Islet of Langerhans (tissue), 1 donor: ENCODE measurements at regions not wholly inside any gene's neighbourhood (a gene's known extent, or its start where the extent isn't known, plus 50 kb on each side); places are given as distances from the start of the nearest gene placed in this dataset.

Experiments
- FAIRE-seq: peaks from one replicate; lab custom pipeline; 2011; peaks lifted over from hg19 to GRCh38; lab: Jason Lieb, UNC

- FAIRE-seq: no peak
Observed at GRCh38 chr5:73374520-73375190, 73.9 kb downstream of the FOXD1 start.

- FAIRE-seq: no peak
Observed at GRCh38 chr5:73373814-73374510, 74.6 kb downstream of the FOXD1 start.

- no peak for FAIRE-seq
Observed at GRCh38 chr5:73370640-73371583, 77.7 kb downstream of the FOXD1 start.

- FAIRE-seq: no peak
Observed at GRCh38 chr5:73370095-73370494, 78.5 kb downstream of the FOXD1 start.

DNA sequence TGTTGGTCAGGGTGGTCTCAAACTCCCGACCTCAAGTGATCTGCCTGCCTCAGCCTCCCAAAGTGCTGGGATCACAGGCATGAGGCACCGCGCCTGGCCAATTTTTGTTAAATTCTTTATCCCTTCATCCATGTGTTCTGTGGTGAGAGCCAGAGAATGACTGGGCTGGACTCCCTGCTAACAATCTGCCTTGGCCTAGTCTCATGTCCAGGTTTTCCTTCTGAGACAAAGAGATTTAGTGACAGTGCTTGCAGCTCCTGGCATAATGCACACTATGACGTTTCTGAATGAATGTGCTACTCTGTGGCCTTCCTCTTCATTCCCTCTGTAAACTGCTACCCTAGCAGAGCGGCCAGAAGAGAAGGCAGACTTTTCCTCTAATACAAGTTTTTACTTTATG is 79.3 kb downstream of the FOXD1 start:
- FAIRE-seq: no peak

- FAIRE-seq: no peak
Observed at GRCh38 chr5:73367650-73368049, 80.9 kb downstream of the FOXD1 start.

GRCh38 chr5:73365990-73366667 is 82.4 kb downstream of the FOXD1 start:
- FAIRE-seq: no peak

- no peak for FAIRE-seq
Observed at GRCh38 chr5:73365301-73365853, 83.2 kb downstream of the FOXD1 start.

GRCh38 chr5:73363911-73364730 is 84.5 kb downstream of the FOXD1 start:
- FAIRE-seq: no peak

GRCh38 chr5:73359395-73359794 is 89.2 kb downstream of the FOXD1 start:
- FAIRE-seq: no peak

GRCh38 chr5:73358366-73358765 is 90.2 kb downstream of the FOXD1 start:
- FAIRE-seq: no peak

- no peak for FAIRE-seq
Observed at GRCh38 chr5:73357576-73357975, 91.0 kb downstream of the FOXD1 start.

- no peak for FAIRE-seq
Observed at GRCh38 chr5:73355108-73355507, 93.5 kb downstream of the FOXD1 start.

GRCh38 chr5:73354406-73354805 is 94.2 kb downstream of the FOXD1 start:
- no peak for FAIRE-seq

GRCh38 chr5:73352649-73353230 is 95.8 kb downstream of the FOXD1 start:
- FAIRE-seq: no peak

- no peak for FAIRE-seq
Observed at GRCh38 chr5:73352243-73352642, 96.3 kb downstream of the FOXD1 start.

GRCh38 chr5:73351593-73351992 is 97.0 kb downstream of the FOXD1 start:
- no peak for FAIRE-seq

DNA sequence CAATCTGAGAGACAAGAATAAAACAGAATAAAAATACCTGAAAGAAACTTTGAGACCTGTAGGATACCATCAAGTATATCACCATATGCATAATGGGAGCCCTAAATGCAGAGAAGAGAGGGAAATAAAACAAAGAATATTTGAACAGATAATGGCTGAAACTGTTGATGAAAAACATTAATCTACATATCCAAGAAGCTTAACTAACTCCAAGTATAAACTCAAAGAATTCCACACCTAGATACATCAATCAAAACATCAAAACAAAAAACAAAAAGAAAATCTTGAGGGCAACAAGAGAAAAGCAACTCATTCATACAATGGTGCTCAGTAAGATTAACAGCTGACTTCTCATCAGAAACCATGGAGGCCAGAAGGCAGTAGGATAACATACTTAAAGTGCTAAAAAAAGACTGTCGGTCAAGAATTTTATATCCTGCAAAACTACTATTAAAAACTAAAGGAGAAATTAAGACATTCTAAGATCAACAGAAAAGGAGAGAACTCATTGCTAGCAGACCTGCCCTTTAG is 101.6 kb downstream of the FOXD1 start:
- FAIRE-seq: no peak

DNA sequence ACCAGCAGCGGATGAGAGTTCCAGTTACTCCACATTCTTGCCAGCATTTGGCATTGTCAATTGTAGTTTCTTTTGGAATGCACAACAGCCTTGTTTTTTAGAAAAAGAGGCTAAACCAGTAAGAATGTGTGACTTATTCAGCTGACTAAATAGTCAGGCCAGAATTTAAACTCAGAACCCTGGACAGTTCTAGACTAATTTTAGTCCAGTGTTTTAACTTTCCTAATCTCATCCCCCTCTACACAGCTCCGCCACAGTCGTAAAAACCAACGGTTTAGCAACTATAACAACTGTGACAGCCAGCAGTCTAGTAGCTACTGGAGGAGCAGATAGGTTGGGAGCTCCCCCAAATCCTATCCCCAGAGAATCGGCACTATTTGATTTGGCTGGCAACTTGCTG is 103.7 kb downstream of the FOXD1 start:
- FAIRE-seq: no peak

DNA sequence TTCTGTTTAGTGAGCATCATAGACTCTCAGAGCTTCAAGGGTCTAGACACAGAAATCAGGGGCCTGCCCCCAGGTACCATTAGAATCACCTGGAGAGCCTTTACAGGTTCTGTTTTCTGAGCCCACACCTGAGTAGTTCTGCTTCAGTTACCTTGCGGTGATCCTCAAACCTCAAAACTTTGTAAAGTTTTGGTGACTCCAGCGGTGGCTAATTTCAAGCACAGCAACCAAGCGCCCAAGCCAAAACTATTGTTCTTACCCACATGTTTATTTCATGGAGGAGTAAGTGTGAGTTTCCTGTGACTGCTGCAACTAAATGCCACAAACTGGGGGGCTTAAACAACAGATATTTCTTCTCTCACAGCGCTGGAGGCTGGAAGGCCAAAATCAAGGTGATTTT is 108.9 kb downstream of the FOXD1 start:
- FAIRE-seq: no peak
